NCI-H774 (cell line): ENCODE measurements at regions not wholly inside any gene's neighbourhood (a gene's known extent, or its start where the extent isn't known, plus 50 kb on each side); places are given as distances from the start of the nearest gene placed in this dataset.

ENCODE experiments used
- DNase-seq: peaks from one replicate; lab custom pipeline; 2025; lab: John Stamatoyannopoulos, UW

DNA sequence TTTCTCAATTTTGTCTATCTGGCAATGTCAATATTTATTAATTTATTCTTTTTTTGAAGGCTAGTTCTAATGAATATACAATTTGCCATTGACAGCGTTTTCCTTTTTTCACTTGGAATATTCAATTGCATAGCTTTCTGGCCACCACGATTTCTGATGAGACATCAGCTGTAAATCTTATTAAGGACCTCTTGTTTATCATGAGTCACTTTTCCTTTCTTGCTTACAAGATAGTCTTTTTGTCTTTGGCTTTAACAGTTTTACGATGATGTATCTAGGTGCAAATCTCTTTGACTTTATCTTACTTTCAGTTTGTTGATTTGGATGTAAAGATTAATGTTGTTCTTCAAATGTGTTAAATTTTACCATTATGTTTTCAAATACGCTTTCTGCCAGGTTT is 991.6 kb upstream of the SLC10A2 start:
- no peak for DNase-seq

DNA sequence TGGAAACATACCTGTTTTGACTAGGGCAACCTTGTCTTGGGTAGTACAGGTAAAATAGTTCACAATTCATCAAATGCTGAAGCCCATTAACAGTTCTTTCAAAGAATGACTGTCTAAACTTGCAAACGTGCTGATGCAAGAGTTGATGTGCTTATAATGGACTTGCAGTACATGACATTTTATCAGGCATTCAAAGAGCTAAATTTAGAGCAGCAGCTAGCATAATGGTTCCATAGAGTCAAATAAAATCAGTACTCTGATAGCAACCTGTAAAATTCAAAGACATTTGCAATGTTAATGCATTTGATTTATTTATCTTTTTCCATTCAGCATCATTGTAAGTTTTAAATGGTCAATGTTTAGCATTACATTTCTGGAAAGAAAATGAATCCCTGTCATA is 979.7 kb upstream of the SLC10A2 start:
- no peak for DNase-seq

DNA sequence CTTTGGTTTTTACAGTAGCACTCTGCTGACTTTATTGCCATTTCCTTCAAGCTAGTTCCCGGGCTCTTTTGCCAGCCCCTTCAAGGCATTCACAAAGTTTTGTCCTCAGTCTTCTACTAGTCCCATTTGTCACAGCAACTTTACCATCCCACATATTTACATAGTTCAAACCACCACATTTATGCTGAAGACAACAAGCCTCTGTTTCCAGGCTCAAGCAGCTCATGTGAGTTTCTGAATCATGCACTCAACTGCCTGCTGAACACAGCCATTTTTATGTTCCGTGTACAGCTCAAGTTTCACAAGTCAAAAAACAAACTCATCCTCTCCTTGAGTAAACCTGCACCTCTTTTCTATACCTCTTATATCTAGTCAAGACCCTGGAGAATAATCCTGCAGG is 977.0 kb upstream of the SLC10A2 start:
- no peak for DNase-seq

DNA sequence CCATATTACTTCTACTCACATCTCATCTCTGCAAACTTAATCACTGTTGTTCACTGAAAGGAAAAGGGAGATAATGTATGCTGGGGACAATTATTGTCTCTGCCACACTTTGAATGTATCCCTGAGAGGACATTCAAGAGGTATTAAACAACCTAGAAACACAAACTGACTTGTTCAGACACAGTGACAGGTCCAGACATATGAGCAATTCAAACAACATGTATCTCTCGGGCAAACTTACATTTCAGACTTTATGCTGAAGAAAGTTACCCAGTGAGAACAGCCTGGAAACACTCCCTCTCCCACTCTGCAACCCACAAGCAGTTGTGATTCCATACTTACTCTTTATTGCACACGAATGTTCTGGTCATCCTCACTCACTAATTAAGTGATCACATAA is 968.7 kb upstream of the SLC10A2 start:
- DNase-seq = no peak

DNA sequence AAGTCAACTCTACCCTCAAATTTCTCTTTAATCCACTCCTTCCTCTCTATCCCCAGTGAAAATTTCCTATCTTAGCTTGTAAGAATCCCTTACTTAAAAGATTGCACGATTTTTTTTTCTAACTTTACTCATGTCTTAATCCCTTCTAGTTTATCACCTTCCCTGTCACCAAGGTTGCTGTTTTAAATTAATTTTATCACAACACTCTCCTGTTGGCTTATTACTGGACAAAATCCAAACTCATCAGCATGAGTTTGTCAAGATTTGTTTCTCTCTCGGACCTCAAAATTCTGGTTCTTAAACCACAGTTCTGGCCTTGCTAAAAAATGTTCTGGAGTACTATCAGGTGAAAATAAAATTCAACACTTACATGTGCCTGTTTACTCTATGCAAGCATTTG is 959.1 kb upstream of the SLC10A2 start:
- no peak for DNase-seq

DNA sequence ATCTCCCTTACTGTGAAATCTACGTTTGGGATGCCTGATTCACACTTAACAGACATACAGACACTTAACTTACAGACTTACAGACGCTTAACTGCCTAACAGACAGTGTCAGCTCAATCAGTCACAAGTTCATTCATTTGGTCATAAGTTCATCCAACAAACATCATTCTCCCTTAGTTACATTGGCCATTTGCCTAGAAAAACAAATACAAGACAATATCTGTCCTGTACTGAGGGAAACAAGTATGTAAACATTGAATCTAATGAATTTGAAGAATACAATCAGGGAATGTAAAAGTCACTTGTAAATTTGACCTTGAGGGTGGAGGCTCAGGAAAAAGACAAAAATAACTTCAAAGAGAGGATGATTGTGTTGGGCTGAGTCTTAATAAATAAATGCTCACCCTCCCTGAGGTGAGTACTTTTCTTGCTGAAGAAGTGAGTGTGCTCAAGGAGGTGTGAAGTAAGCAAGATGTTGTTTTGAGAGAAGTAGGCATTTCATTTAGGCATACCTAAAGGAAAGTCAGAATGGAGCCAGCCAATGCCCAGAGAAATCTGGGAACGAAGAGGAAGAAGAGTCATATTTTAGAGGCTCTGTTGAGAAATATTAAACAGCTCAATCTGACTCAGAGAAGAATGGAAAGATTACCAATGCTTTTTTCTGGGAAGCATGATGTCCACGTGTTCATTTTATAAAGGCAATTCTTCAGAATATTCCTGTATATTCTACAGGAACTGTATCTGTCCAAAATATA is 958.4 kb upstream of the SLC10A2 start:
- no peak for DNase-seq

DNA sequence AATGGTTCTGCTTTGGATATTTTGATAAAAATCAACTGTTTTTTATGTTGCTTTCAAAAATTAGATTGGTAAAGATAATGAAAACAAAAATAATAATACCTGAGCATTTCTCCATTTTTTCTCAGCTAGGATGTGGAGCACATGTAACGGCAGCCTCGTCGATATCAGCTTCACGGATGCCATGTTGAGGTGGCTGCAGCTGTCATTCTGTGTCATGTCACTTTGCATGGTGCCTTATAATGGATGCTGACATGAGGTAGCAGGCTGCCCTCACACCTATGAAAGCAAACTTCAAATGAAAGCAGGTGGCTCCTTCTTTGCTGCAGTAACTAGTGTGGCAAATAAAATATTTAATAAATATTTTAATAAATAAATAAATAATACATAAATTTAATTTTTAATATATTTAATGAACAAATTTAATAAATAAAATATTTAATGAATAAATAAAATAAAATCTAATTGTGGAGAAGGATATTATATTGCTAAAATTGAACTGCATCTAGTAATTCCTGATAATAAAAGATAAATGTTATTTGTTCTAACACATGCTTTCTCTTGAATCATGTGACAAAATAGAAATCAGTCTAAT is 955.7 kb upstream of the SLC10A2 start:
- DNase-seq = no peak

DNA sequence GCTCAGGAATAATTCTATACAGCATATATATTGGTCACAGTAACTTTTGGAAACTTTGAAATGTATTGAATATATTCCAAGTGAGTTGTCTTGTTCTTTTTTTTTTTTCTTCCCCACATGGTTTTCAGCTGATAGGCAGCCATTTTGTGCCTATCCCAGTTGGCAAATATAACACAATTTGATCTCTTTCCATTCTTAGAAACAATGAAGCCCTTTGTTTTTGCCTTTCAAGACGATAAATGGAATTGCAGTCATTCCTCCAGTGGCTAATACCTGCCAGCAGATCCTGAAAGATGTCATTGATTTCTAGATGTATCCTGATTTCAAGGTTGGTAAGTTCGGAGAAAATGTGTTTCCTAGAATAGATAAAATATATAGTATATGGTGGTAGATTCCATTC is 951.1 kb upstream of the SLC10A2 start:
- no peak for DNase-seq

DNA sequence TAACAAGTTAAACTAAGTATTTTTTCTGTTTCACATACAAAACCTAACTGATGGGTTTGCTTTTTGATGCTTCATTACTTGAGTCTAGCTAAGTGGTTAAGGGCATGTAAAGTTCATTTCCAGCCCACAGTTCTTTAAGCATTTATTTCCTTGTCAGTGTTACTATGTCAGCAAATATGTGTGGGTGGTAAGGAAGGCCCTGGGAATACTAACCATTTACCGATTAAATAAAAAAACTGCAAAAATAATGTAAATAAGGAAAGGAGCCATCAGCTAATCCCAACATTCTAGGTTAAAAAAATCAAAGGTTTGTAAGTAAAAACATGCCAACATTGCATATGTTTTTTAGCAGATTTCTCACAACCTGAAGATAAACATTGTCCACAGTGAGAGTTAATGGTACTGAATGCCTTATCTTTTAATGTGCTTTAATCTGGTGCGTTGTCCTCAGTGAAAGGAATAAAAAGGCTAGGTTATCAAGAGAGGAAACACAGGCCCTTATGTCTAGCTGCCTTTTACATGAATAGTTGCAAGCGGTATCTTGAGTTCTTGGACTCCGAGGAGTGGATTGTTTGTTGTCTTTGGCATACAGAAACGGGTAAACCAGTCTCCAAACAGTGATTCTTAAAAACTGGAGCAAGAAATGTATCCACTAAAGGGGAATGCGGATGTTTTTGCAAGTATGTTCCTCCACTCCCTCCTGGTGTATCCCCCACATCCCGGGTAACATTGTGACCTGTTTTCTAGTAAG is 949.6 kb upstream of the SLC10A2 start:
- no peak for DNase-seq

DNA sequence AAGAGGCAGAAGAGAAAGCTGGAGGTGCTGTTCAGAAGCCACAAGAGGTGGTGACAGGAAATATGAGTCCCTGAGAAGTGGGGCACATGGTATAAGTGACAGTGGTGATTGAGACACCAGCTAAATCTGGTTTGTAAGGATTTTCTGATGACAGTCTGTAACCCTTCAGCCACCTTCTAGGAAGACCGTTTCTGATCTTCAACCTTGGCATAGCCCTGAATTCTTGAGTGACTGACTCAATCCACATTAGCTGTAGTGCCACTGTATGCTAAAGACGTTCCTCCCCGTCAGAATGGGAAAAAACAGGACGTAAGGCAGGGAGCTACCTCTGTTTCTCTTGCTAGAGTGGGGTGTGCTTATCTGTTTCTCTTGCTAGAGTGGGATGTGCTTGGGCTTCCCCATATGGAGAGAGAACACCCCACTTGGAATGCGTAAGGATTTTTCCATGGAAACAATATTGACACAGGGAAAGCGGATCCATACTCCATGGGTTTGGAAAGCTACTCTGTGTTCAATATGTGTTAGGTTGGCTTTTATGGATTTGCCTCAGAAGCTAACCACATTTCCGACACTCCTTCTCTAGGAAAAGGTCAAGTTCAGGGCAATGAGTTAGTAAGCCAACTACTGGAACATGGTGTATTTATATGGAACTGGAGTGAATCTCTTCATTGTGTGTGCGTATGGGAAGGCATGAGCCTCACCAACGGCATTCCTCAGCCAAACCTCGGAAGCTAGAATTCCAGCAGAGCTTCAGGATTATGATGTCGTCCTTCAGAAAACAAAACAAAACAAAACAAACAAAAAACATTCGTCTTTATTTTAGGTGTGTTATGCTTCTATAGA is 948.8 kb upstream of the SLC10A2 start:
- no peak for DNase-seq

DNA sequence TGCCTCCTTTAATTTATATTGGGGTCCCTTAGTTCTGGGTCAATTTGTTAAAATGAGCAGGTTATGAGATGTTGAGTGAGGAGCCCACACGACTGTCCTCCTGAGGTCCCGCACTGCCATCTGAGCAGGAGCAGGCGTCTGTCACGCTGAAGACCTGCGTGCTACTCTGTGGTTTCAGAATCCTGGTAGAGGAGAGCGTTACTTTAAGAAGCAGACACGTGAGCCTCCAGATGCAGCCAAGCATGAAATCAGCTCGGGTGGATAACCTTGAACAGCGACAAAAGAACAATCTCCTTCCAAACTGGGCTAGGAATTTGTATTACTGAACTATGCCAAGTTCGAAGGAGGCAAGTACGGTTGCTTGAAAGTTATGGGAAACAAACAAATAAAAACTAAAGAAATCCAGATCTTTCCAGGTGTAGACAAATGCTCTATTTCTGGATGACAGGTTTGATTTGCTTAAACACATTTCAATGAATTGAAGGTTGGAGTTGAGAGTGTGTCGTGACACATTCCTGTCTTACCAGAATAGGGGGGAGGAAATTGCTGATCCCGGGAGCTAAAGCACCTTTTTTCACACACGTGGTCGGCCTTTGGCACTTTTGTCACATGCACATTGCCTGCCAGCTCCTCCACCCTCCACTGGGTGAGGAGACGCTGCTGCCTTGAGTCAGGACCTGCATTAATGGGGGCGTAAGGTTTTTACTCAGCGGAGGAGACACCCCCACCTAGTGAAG is 945.5 kb upstream of the SLC10A2 start:
- DNase-seq = no peak

DNA sequence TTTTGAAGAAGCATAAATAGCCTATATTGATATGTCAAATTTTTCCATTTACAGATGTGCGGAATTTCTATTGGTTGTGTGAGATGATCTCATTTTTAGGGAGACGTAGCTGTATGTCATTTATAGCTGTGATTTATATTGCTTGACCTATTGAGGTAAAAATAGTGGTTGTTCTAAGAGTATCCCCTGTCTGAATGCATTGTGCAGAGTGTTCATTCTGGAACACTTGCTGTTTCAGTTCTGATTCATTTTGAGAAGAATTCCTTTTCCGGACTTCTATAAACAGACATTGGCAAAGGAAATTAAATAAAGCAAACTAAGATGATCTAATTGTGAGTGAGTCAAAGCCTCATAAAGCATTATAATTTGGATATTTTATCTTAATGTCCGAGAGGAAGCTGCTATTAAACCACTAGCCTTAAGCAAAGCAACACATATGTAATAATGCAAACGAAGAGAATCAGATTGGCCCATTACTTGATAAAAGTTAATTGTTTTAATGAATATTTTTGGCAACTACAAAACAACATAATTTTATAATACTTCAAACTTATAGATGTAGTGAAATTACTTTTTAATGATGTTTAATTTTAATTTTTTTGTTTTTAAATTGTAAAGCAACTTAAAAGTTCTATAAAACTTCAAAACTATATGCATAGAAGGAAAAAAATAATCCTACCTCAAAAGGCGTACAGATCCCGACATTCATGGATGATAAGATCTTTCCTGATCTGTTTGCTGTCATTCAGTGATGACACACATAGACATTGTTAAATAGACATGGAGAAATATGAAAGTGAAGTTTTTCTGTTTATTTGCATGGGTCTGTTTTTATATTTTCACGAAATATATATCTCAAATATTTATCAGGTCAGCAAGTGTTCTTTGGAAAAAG is 942.6 kb upstream of the SLC10A2 start:
- DNase-seq = no peak

DNA sequence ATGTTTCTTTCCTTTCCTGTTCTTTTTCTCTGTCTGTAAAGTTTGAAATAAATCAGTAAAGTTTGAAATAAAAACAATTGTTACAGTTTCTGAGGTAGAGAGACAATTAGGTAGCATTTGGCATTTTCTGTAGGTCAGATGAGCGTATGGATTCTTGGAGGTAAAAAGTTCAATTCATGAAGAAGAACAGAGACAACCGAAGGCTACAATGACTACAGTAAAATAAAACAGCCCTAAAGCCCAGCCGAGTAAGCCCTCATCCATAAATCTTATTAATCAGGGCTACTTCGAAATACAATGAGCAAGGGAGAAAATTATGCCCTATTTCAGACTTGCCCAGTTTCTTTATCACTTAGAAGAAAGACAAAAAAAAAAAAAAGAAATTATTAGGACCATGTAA is 941.9 kb upstream of the SLC10A2 start:
- DNase-seq = no peak

DNA sequence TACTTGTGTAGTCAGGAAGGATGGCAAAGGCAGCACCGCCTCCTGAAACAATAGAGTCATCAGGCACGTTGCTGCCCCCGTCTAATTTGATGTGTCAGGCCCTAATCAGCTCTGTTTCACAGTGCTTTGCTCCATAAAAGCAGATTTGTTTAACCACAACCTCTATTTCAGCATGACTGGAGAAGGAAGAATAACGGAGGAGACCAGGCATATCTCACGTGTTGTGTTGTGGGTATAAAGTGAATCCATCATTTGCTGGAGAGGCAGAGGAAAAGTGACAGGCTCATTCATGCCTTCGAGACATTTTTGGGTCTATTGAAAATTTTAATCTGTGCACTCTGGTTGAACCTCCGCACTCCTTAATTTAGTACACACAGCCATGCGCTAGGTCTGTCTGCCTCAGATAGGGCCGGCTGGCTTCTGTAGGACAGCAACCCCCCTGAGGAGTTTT is 940.4 kb upstream of the SLC10A2 start:
- no peak for DNase-seq

DNA sequence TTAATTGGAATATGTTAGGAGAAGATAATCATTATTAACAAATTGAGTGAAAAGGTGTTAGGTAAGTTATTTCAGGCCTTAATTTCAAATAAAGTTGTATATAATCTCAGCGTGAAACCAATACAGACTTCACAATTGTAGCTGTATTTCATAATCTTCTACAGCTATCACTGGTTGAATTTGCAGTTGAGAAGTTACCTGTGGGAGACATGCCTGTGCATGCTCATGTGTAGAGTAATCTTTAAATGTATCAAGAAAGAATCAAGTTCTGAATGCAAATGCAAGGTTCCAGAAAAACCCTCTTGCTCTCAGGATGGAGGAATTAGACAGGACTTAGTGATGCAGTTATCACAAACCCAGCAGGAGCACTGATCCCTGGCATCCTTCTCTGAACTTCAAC is 938.4 kb upstream of the SLC10A2 start:
- no peak for DNase-seq

DNA sequence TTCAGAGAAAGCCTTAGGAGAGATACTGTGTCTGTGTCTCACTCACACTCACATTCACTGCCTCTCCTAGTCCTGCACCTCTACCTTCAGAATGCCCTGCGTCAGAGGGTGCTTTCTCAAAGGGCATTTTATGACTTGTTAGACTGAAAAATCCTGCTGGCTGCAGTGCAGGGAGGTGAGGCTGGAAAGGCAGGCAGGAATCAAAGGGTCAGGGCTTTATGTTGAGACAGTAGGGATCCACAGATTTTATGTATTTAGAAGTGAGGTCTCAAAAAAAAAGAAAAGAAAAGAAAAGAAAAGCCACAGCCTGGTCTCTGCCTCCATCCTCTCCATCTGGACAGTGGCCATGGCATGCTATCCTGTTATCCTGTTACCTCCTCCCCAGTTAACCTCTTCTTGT is 936.0 kb upstream of the SLC10A2 start:
- no peak for DNase-seq

DNA sequence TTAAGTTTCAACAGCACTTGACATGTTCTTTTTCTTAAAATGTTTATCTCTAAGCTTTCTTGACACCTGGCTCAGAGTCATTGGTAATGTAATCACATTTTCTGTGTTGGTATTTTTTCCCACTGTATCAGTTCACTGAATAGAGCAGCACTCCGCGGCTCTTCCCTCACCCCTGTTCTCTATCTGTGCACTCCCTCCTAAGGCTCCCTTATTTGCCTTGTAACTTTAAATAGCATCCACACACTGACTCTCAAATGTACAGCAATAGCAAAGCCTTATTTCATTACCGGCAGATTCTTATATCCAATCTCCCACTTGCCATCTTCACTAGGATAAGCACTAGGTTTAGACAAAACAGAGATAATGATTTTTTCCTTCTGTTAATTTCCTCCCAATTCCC is 935.5 kb upstream of the SLC10A2 start:
- no peak for DNase-seq

DNA sequence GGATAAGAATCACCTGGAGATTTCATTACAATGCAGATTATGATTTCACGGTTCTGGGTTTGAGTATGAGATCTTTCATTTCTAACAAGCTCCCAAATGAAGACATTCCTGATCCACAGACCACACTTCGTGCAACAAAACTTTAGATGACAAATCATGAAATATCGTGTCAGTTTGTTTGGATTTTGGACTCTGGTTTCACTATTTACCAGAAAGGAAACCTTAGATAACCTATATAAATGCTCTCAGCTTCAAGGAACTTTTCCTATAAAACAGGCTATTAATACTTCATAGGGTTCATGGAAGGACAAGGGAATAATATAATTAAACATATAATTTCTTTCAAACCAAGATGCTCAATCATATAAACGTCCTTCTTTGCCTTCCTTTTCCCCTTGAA is 930.5 kb upstream of the SLC10A2 start:
- DNase-seq = no peak

DNA sequence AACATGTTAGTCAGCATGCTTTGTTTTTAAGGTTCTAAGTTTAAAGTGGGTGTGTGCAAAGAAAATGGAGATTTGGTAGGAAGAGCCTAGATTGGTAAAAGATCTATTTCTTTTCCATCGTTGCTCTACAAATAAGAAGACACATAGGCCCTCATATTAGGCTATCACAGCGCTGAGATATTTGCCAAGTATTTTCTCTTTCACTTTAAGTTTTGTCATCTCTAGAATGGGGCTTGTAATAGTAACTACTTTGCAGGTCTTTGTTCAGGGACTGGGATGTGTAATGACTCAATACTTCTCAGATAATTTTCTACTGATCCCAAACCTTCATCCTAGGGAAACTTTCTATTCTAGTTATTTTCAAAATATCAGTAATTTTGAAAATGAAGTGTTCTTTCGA is 917.7 kb upstream of the SLC10A2 start:
- DNase-seq = no peak

DNA sequence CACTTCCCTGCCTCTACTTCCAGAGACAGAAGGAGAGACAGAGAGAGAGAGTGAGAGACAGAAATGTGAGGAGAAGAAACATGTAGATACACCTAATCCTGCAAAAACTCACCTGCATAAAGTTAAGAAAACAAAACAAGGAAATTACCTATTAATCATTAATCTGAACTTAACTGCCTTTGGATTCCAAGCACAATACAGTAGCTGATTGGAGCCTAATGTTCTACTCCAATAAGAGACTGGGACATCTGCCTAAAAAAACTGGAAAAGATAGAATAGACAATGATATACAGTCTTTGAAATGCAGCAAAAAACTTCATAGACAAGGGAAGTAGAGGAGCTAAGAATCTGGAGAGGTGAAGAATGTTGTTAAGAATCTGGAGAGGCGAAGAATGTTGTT is 910.2 kb upstream of the SLC10A2 start:
- no peak for DNase-seq

DNA sequence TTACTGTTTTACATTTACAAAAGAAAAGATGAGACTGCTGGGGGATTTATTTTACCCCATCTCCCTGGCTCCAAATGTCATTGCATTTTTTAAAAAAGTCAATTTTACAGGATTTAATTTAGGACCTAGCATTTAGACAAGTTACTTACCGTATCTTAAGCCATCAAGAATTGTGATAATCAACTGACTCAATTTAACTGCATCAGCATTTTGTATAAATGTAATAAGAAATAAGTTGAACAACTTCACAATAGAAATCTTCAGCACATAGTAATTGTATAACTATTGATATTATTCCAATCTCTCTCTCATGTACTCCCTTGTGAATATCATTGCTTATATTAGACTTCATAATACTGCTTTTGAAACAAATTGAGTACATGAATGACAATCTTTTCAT is 907.5 kb upstream of the SLC10A2 start:
- DNase-seq = no peak
